SK-N-SH (cell line): ENCODE measurements at regions not wholly inside any gene's neighbourhood (a gene's known extent, or its start where the extent isn't known, plus 50 kb on each side); places are given as distances from the start of the nearest gene placed in this dataset.

Experiments used
- CTCF ChIA-PET: fragments of 300-600, 350-600 bp; formaldehyde crosslinking; extraction: SDS; loops from one replicate; lab custom pipeline; 2021; lab: Yijun Ruan, JAX
- POLR2A ChIA-PET: fragments of 350-600 bp; sonication (Branson Sonifier 250); formaldehyde crosslinking; extraction: SDS; loops from one replicate; lab custom pipeline; 2020; ENCODE audit warnings: antibody characterized with exemption, inconsistent platforms; lab: Yijun Ruan, JAX
- DNase-seq: peaks from one replicate; pipeline ENCODE4 v3.0.0; 2012
- H2AFZ ChIP-seq: fragments of 200-600 bp; sonication (generic); 2 replicates; pipeline ENCODE4 v1.8.1; 2016; ENCODE audit warnings: antibody characterized with exemption, mild to moderate bottlenecking, low read depth
- H3F3A ChIP-seq: fragments of 200-600 bp; sonication (generic); replicated peaks from 2 replicates; pipeline ENCODE3; 2016; ENCODE audit warnings: antibody characterized with exemption, mild to moderate bottlenecking; ENCODE audit not compliant: insufficient read depth
- H3K27ac ChIP-seq, 2 experiments: fragments of 200-500 bp in 1 of 2; fragments of 200-600 bp in 1 of 2; sonication (Bioruptor generic) in 1 of 2; sonication (generic), shearing (Covaris generic) in 1 of 2; 2 replicates each; pipeline versions ENCODE4 v1.5.1 to v1.6.1; 2014 to 2016; ENCODE audit warnings: low read depth in 2 of 2, inconsistent platforms in 1 of 2, low read length in 1 of 2, mild to moderate bottlenecking in 1 of 2, mixed read lengths in 1 of 2
- H3K27me3 ChIP-seq: fragments of 200-600 bp; sonication (generic), shearing (Covaris generic); 2 replicates; pipeline ENCODE4 v1.6.1; 2016; ENCODE audit warnings: mixed run types; ENCODE audit not compliant: insufficient read depth
- H3K36me3 ChIP-seq, 2 experiments: fragments of 200-500 bp in 1 of 2; fragments of 200-600 bp in 1 of 2; sonication (Bioruptor generic) in 1 of 2; sonication (generic) in 1 of 2; replicated peaks in 1 of 2; 2 replicates each; pipeline versions ENCODE3 to v1.5.1; 2014 to 2016; ENCODE audit warnings: low read length in 1 of 2, mild to moderate bottlenecking in 1 of 2; ENCODE audit not compliant: insufficient read depth in 2 of 2, control insufficient read depth in 1 of 2
- H3K4me1 ChIP-seq, 2 experiments: fragments of 200-500 bp in 1 of 2; fragments of 200-600 bp in 1 of 2; sonication (Bioruptor generic) in 1 of 2; sonication (generic), shearing (Covaris generic) in 1 of 2; 2 replicates each; pipeline versions ENCODE4 v1.5.1 to v1.6.1; 2014 to 2016; ENCODE audit warnings: low read depth in 1 of 2, low read length in 1 of 2, mixed run types in 1 of 2; ENCODE audit not compliant: insufficient read depth in 2 of 2, control insufficient read depth in 1 of 2
- H3K4me2 ChIP-seq: fragments of 200-600 bp; sonication (generic), shearing (Covaris generic); 2 replicates; pipeline ENCODE4 v1.6.1; 2017; ENCODE audit warnings: mixed run types
- H3K4me3 ChIP-seq, 2 experiments: fragments of 200-500 bp in 1 of 2; fragments of 200-600 bp in 1 of 2; sonication (Bioruptor generic) in 1 of 2; sonication (generic), shearing (Covaris generic) in 1 of 2; 2 replicates each; pipeline versions ENCODE4 v1.5.1 to v1.8.1; 2014 to 2016; ENCODE audit warnings: low read depth in 2 of 2, inconsistent platforms in 1 of 2, low read length in 1 of 2, mild to moderate bottlenecking in 1 of 2, mixed read lengths in 1 of 2, moderate library complexity in 1 of 2
- H3K79me2 ChIP-seq: fragments of 200-600 bp; sonication (generic); 2 replicates; pipeline ENCODE4 v1.8.1; 2017; ENCODE audit warnings: mild to moderate bottlenecking; ENCODE audit not compliant: insufficient read depth
- H3K9ac ChIP-seq: fragments of 200-600 bp; sonication (generic); 2 replicates; pipeline ENCODE4 v1.6.1; 2017; ENCODE audit warnings: mixed run types
- H3K9me2 ChIP-seq: fragments of 200-600 bp; sonication (generic); 2 replicates; pipeline ENCODE4 v1.6.1; 2017; ENCODE audit warnings: mixed run types
- H3K9me3 ChIP-seq: fragments of 200-600 bp; sonication (generic); 2 replicates; pipeline ENCODE4 v1.6.1; 2017; ENCODE audit warnings: mixed run types, mild to moderate bottlenecking, moderate library complexity
- H4K20me1 ChIP-seq: fragments of 200-600 bp; sonication (generic); 2 replicates; pipeline ENCODE4 v1.6.1; 2017; ENCODE audit warnings: mild to moderate bottlenecking, mixed run types; ENCODE audit not compliant: insufficient read depth
- ELF1 ChIP-seq: IDR thresholded peaks from 2 replicates; pipeline ENCODE4 v1.4.0; 2012
- EP300 ChIP-seq, 2 experiments: IDR thresholded peaks; 2 replicates each; pipeline versions ENCODE4 v1.4.0 to v1.6.1; 2012; ENCODE audit warnings: borderline replicate concordance in 1 of 2, low read depth in 1 of 2, low read length in 1 of 2
- EZH2phosphoT487 ChIP-seq: fragments of 200-600 bp; sonication (generic); IDR thresholded peaks from 2 replicates; pipeline ENCODE4 v1.6.1; 2017; ENCODE audit warnings: low read depth, mixed run types, mild to moderate bottlenecking, antibody characterized with exemption, moderate library complexity, borderline replicate concordance
- FOSL2 ChIP-seq: IDR thresholded peaks from 2 replicates; pipeline ENCODE4 v1.4.0; 2012; ENCODE audit warnings: low read depth, mild to moderate bottlenecking, moderate library complexity, borderline replicate concordance
- FOXJ3 ChIP-seq: sonication (generic); formaldehyde crosslinking; IDR thresholded peaks from 2 replicates; pipeline ENCODE4 v1.5.1; 2020; ENCODE audit warnings: mild to moderate bottlenecking, missing genetic modification reagents
- FOXM1 ChIP-seq: IDR thresholded peaks from 2 replicates; pipeline ENCODE4 v1.4.0; 2012; ENCODE audit warnings: low read depth, mild to moderate bottlenecking
- GABPA ChIP-seq: IDR thresholded peaks from 2 replicates; pipeline ENCODE4 v1.4.0; 2012; ENCODE audit warnings: low read depth, mild to moderate bottlenecking
- GATA2 ChIP-seq: sonication (generic); formaldehyde crosslinking; IDR thresholded peaks from 2 replicates; pipeline ENCODE4 v1.5.0; 2020; ENCODE audit warnings: mild to moderate bottlenecking, missing genetic modification reagents
- IRF3 ChIP-seq: fragments of 150-350 bp; IDR thresholded peaks from 2 replicates; pipeline ENCODE4 v1.6.1; 2016; ENCODE audit warnings: mild to moderate bottlenecking, low read depth, low read length
- JUND ChIP-seq: IDR thresholded peaks from 2 replicates; pipeline ENCODE4 v1.4.0; 2012
- MEF2A ChIP-seq: IDR thresholded peaks from 2 replicates; pipeline ENCODE4 v1.4.0; 2012; ENCODE audit warnings: low read depth, borderline replicate concordance
- NRF1 ChIP-seq: IDR thresholded peaks from 2 replicates; pipeline ENCODE4 v1.6.1; 2012; ENCODE audit warnings: low read depth, mild to moderate bottlenecking, low read length
- PBX3 ChIP-seq: IDR thresholded peaks from 2 replicates; pipeline ENCODE4; 2012
- POLR2AphosphoS5 ChIP-seq: IDR thresholded peaks from 2 replicates; pipeline ENCODE4 v1.6.1; 2012; ENCODE audit warnings: low read depth, low read length
- RAD21 ChIP-seq: IDR thresholded peaks from 2 replicates; pipeline ENCODE4 v1.6.1; 2012; ENCODE audit warnings: mild to moderate bottlenecking, low read length
- RXRA ChIP-seq: IDR thresholded peaks from 2 replicates; pipeline ENCODE4 v1.4.0; 2012; ENCODE audit warnings: low read depth, mild to moderate bottlenecking, borderline replicate concordance
- SIN3A ChIP-seq: IDR thresholded peaks from 2 replicates; pipeline ENCODE4 v1.6.1; 2012; ENCODE audit warnings: low read depth, mild to moderate bottlenecking, low read length, moderate library complexity, borderline replicate concordance
- SMC3 ChIP-seq: IDR thresholded peaks from 2 replicates; pipeline ENCODE4 v1.6.1; 2012; ENCODE audit warnings: low read depth, low read length, improper control_type of control experiment
- TCF12 ChIP-seq: IDR thresholded peaks from 2 replicates; pipeline ENCODE4 v1.4.0; 2012
- TEAD4 ChIP-seq: IDR thresholded peaks from 2 replicates; pipeline ENCODE4 v1.4.0; 2012; ENCODE audit warnings: mild to moderate bottlenecking, borderline replicate concordance; ENCODE audit not compliant: insufficient read depth
- USF1 ChIP-seq: IDR thresholded peaks from 2 replicates; pipeline ENCODE4 v1.4.0; 2012; ENCODE audit warnings: low read depth, borderline replicate concordance
- YY1 ChIP-seq: IDR thresholded peaks from 2 replicates; pipeline ENCODE4 v1.4.0; 2012; ENCODE audit warnings: low read depth, mild to moderate bottlenecking
- WGBS: methylation state at CpG from one replicate; pipeline ENCODE4 v1.1.6; 2017; ENCODE audit warnings: low lambda C conversion rate; 5-methylcytosine and 5-hydroxymethylcytosine counted together

GRCh38 chr20:53718142-53719021, 124.7 kb upstream of the ZNF217 start:
- no peak for DNase-seq
- no peak overlapping the region for H3K4me3 ChIP-seq
- CTCF ChIA-PET: no interaction called here
- H3K4me2 ChIP-seq: no peak overlapping the region
- TF ChIP-seq NRF1 (no peak), IRF3 (no peak), SIN3A (no peak), TEAD4 (no peak), SMC3 (no peak), GABPA (no peak), MEF2A (no peak), FOXJ3 (no peak), JUND (no peak), PBX3 (no peak), EP300 (IDR thresholded peaks at IDR 0.05; ENCODE audit: borderline replicate concordance in 1 of 2, low read depth in 1 of 2, low read length in 1 of 2) (no peak), YY1 (no peak), TCF12 (no peak)
- TF ChIP-seq, all 33 proteins: peak for 0
- Histone ChIP-seq H3K27ac (no peak overlapping the region), H3K36me3 (no peaks in the 10 kb centered on the region), H3K9me3 (no peaks in the 10 kb centered on the region), H2AFZ (no peak overlapping the region), H3K4me1 (0 out of 4 replicates have a peak, but pooled peaks cover 0 to 6% of the 10 kb centered on the region in 2 experiments), H3K9me2 (no peaks in the 10 kb centered on the region), H4K20me1 (no peaks in the 10 kb centered on the region), H3K27me3 (no peaks in the 10 kb centered on the region), H3K79me2 (no peaks in the 10 kb centered on the region), H3F3A (peaks cover 3% of the 10 kb centered on the region), H3K9ac (no peak overlapping the region)
- POLR2A ChIA-PET: no interaction called here
- 91% methylated on average over 13 of the region's 13 CpGs for WGBS

GRCh38 chr20:53716395-53716794, 122.8 kb upstream of the ZNF217 start:
- ChIA-PET CTCF (no interaction called here), POLR2A (no interaction called here)
- no peak overlapping the region for H3K4me2 ChIP-seq
- no peak overlapping the region for H3K9ac ChIP-seq
- no peaks in the 10 kb centered on the region for H3K9me3 ChIP-seq
- no peak overlapping the region for H2AFZ ChIP-seq
- 96% methylated on average over 6 of the region's 6 CpGs for WGBS
- H3K36me3 ChIP-seq: no peaks in the 10 kb centered on the region
- H4K20me1 ChIP-seq: no peaks in the 10 kb centered on the region
- 0 out of 4 replicates have a peak, but pooled peaks cover 0 to 6% of the 10 kb centered on the region in 2 experiments for H3K4me1 ChIP-seq
- no peaks in the 10 kb centered on the region for H3F3A ChIP-seq
- H3K27ac ChIP-seq: no peak overlapping the region
- H3K4me3 ChIP-seq: no peak overlapping the region
- H3K27me3 ChIP-seq: no peaks in the 10 kb centered on the region
- H3K9me2 ChIP-seq: no peaks in the 10 kb centered on the region
- no peak for TF ChIP-seq POLR2AphosphoS5
- no peak for TF ChIP-seq TEAD4
- TF ChIP-seq RXRA: no peak
- no peak for TF ChIP-seq YY1
- no peak for TF ChIP-seq MEF2A
- TF ChIP-seq EZH2phosphoT487: no peak
- TF ChIP-seq GABPA: no peak
- TF ChIP-seq ELF1: no peak
- no peak for TF ChIP-seq GATA2 (CRISPR knock-in tag)
- no peak for TF ChIP-seq SIN3A
- no peak for TF ChIP-seq EP300 (IDR thresholded peaks at IDR 0.05; ENCODE audit: borderline replicate concordance in 1 of 2, low read depth in 1 of 2, low read length in 1 of 2)
- no peak for TF ChIP-seq RAD21
- TF ChIP-seq FOSL2: no peak
- TF ChIP-seq USF1: no peak
- no peak for TF ChIP-seq FOXM1
- TF ChIP-seq IRF3: no peak
- no peak for DNase-seq
- H3K79me2 ChIP-seq: no peaks in the 10 kb centered on the region
